Hematopoietic multipotent progenitor cell treated with erythropoietin and hydrocortisone succinate and interleukin-3 and kit ligand, for 8 days (in vitro differentiated cells): ENCODE measurements at regions not wholly inside any gene's neighbourhood (a gene's known extent, or its start where the extent isn't known, plus 50 kb on each side); places are given as distances from the start of the nearest gene placed in this dataset.

Experiments used
- DNase-seq: peaks from one replicate; pipeline ENCODE4 v3.0.0-alpha.2; 2015

GRCh38 chr12:113684053-113684907, 212.6 kb upstream of the LHX5 start:
- DNase-seq, result no peak

- DNase-seq, result no peak
Measured at GRCh38 chr12:113683574-113683973, 211.9 kb upstream of the LHX5 start.

- DNase-seq, result no peak
Measured at GRCh38 chr12:113680868-113681267, 209.2 kb upstream of the LHX5 start.

- no peak for DNase-seq
Measured at GRCh38 chr12:113678223-113679119, 206.8 kb upstream of the LHX5 start.

- DNase-seq, result no peak
Measured at GRCh38 chr12:113676547-113676946, 204.9 kb upstream of the LHX5 start.

- DNase-seq, result no peak
Measured at GRCh38 chr12:113676117-113676516, 204.4 kb upstream of the LHX5 start.

GRCh38 chr12:113674996-113675395, 203.3 kb upstream of the LHX5 start:
- no peak for DNase-seq

GRCh38 chr12:113674302-113674701, 202.6 kb upstream of the LHX5 start:
- no peak for DNase-seq

- peak; percentile 9 for DNase-seq
Measured at GRCh38 chr12:113673458-113674238, 202.0 kb upstream of the LHX5 start.

- DNase-seq, result no peak
Measured at GRCh38 chr12:113670742-113671141, 199.1 kb upstream of the LHX5 start.

GRCh38 chr12:113667676-113668356, 196.1 kb upstream of the LHX5 start:
- no peak for DNase-seq

- DNase-seq, result no peak
Measured at GRCh38 chr12:113667095-113667494, 195.4 kb upstream of the LHX5 start.

- DNase-seq, result no peak
Measured at GRCh38 chr12:113666223-113666622, 194.6 kb upstream of the LHX5 start.

GRCh38 chr12:113665457-113665856, 193.8 kb upstream of the LHX5 start:
- no peak for DNase-seq

- no peak for DNase-seq
Measured at GRCh38 chr12:113664224-113664681, 192.6 kb upstream of the LHX5 start.

- no peak for DNase-seq
Measured at GRCh38 chr12:113663396-113663795, 191.7 kb upstream of the LHX5 start.

- DNase-seq, result no peak
Measured at GRCh38 chr12:113660936-113661335, 189.3 kb upstream of the LHX5 start.

- DNase-seq, result no peak
Measured at GRCh38 chr12:113659416-113659815, 187.7 kb upstream of the LHX5 start.

- DNase-seq, result no peak
Measured at GRCh38 chr12:113659015-113659414, 187.3 kb upstream of the LHX5 start.

- peak; percentile 50 for DNase-seq
Measured at GRCh38 chr12:113658006-113658655, 186.5 kb upstream of the LHX5 start.

GRCh38 chr12:113655919-113656318, 184.2 kb upstream of the LHX5 start:
- peak; percentile 6 for DNase-seq

- no peak for DNase-seq
Measured at GRCh38 chr12:113655479-113655878, 183.8 kb upstream of the LHX5 start.
